GM23338 (cell line): ENCODE measurements at regions not wholly inside any gene's neighbourhood (a gene's known extent, or its start where the extent isn't known, plus 50 kb on each side); places are given as distances from the start of the nearest gene placed in this dataset.
"Not testable (repeated sequence)": the region's sequence is repeated elsewhere in the genome, so short reads cannot be mapped to it uniquely, and the experiment has no call there.

ENCODE experiments used
- ATAC-seq: fragments of 200-7000 bp; cut with Tn5 transposase; 3 replicates; pipeline ENCODE4 v1.9.1; 2020
- DNase-seq: peaks from one replicate; pipeline ENCODE4 v3.0.0-alpha.2; 2015; ENCODE audit warnings: low spot score
- H2AFZ ChIP-seq: fragments of 200-600 bp; sonication (generic); 2 replicates; pipeline ENCODE4 v1.8.0; 2016; ENCODE audit warnings: antibody characterized with exemption, mild to moderate bottlenecking, moderate library complexity
- H3F3A ChIP-seq: fragments of 200-600 bp; sonication (generic); replicated peaks from 2 replicates; pipeline ENCODE4 v1.8.0; 2017; ENCODE audit warnings: antibody characterized with exemption, mixed run types, low read depth
- H3K27ac ChIP-seq: fragments of 200-600 bp; sonication (generic); 2 replicates; pipeline ENCODE4 v1.6.1; 2016; ENCODE audit warnings: low read depth
- H3K27me3 ChIP-seq: fragments of 200-600 bp; sonication (generic); 2 replicates; pipeline ENCODE4 v1.8.0; 2016; ENCODE audit warnings: mild to moderate bottlenecking, mixed run types, moderate library complexity; ENCODE audit not compliant: insufficient read depth
- H3K36me3 ChIP-seq: fragments of 200-600 bp; sonication (generic); 2 replicates; pipeline ENCODE4 v1.8.0; 2016; ENCODE audit warnings: mild to moderate bottlenecking; ENCODE audit not compliant: insufficient read depth
- H3K4me1 ChIP-seq: fragments of 200-600 bp; sonication (generic); 2 replicates; pipeline ENCODE4 v1.8.0; 2016; ENCODE audit warnings: mild to moderate bottlenecking, moderate library complexity; ENCODE audit not compliant: insufficient read depth
- H3K4me2 ChIP-seq: fragments of 200-600 bp; sonication (generic); 2 replicates; pipeline ENCODE4 v1.7.1; 2017; ENCODE audit warnings: mixed run types
- H3K4me3 ChIP-seq: fragments of 200-600 bp; sonication (generic); 2 replicates; pipeline ENCODE4 v1.6.1; 2016; ENCODE audit warnings: mixed run types
- H3K79me2 ChIP-seq: fragments of 200-600 bp; sonication (generic); replicated peaks from 2 replicates; pipeline ENCODE4 v1.8.0; 2017; ENCODE audit warnings: mild to moderate bottlenecking; ENCODE audit not compliant: insufficient read depth
- H3K9me2 ChIP-seq: fragments of 200-600 bp; sonication (generic); 2 replicates; pipeline ENCODE4 v1.8.0; 2017; ENCODE audit not compliant: insufficient read depth
- H4K20me1 ChIP-seq: fragments of 200-600 bp; sonication (generic); replicated peaks from 2 replicates; pipeline ENCODE4 v1.8.0; 2017; ENCODE audit warnings: mild to moderate bottlenecking; ENCODE audit not compliant: insufficient read depth
- H3K27ac Mint-ChIP-seq: 2 replicates; pipeline ENCODE4 v1.8.0; 2020; ENCODE audit warnings: inconsistent platforms, mild to moderate bottlenecking, moderate library complexity, mixed read lengths
- H3K27me3 Mint-ChIP-seq: 3 replicates; pipeline ENCODE4 v1.8.0; 2022; ENCODE audit warnings: low read depth, mild to moderate bottlenecking, moderate library complexity, mixed read lengths, inconsistent platforms; ENCODE audit not compliant: insufficient read depth, poor library complexity
- H3K36me3 Mint-ChIP-seq: 3 replicates; pipeline ENCODE4 v1.8.0; 2021; ENCODE audit warnings: low read depth, mild to moderate bottlenecking, inconsistent platforms, moderate library complexity, mixed read lengths
- H3K4me1 Mint-ChIP-seq: 3 replicates; pipeline ENCODE4 v1.8.0; 2020; ENCODE audit warnings: mild to moderate bottlenecking, inconsistent platforms, mixed read lengths
- H3K4me3 Mint-ChIP-seq: 3 replicates; pipeline ENCODE4 v1.8.0; 2021; ENCODE audit warnings: moderate library complexity, mild to moderate bottlenecking, inconsistent platforms, mixed read lengths
- H3K9me3 Mint-ChIP-seq: 3 replicates; pipeline ENCODE4 v1.8.0; 2020; ENCODE audit warnings: moderate library complexity, mild to moderate bottlenecking, inconsistent platforms, mixed read lengths
- CREB1 ChIP-seq: fragments of 250-450 bp; sonication (Bioruptor Pico); IDR thresholded peaks from 2 replicates; pipeline ENCODE4 v1.5.0; 2020; ENCODE audit warnings: low read depth, mild to moderate bottlenecking, moderate library complexity
- CTCF ChIP-seq, 2 experiments: fragments of 200-600 bp in 1 of 2; sonication (generic) in 1 of 2; conservative IDR thresholded peaks; 2 replicates each; pipeline versions ENCODE4 v1.5.1 to v1.6.1; 2016 to 2017; ENCODE audit warnings: antibody characterized with exemption in 2 of 2, low read depth in 2 of 2, mild to moderate bottlenecking in 2 of 2, moderate library complexity in 1 of 2
- EZH2 ChIP-seq: fragments of 200-600 bp; sonication (generic); IDR thresholded peaks from one replicate; pipeline ENCODE4 v1.8.0; 2017; ENCODE audit warnings: antibody characterized with exemption, mild to moderate bottlenecking, low read depth; ENCODE audit not compliant: unreplicated experiment
- EZH2phosphoT487 ChIP-seq: fragments of 200-600 bp; sonication (generic); IDR thresholded peaks from one replicate; pipeline ENCODE4 v1.8.1; 2018; ENCODE audit warnings: antibody characterized with exemption; ENCODE audit not compliant: unreplicated experiment
- JUNB ChIP-seq: IDR thresholded peaks from one replicate; pipeline ENCODE4 v1.6.1; 2016; ENCODE audit warnings: antibody characterized with exemption; ENCODE audit not compliant: unreplicated experiment
- STAT1 ChIP-seq: IDR thresholded peaks from one replicate; pipeline ENCODE4 v1.6.1; 2016; ENCODE audit warnings: antibody characterized with exemption; ENCODE audit not compliant: unreplicated experiment
- ZNF114 ChIP-seq: fragments of 250-450 bp; sonication (Bioruptor Pico); IDR thresholded peaks from 2 replicates; pipeline ENCODE4 v1.5.0; 2020; ENCODE audit warnings: mild to moderate bottlenecking, moderate library complexity
- TF ChIP-seq, protein P1 (sequence below): fragments of 250-450 bp; sonication (Bioruptor Pico); IDR thresholded peaks from 2 replicates; pipeline ENCODE4 v1.5.0; 2020; ENCODE audit warnings: mild to moderate bottlenecking, moderate library complexity

- TF ChIP-seq, protein P1, sequence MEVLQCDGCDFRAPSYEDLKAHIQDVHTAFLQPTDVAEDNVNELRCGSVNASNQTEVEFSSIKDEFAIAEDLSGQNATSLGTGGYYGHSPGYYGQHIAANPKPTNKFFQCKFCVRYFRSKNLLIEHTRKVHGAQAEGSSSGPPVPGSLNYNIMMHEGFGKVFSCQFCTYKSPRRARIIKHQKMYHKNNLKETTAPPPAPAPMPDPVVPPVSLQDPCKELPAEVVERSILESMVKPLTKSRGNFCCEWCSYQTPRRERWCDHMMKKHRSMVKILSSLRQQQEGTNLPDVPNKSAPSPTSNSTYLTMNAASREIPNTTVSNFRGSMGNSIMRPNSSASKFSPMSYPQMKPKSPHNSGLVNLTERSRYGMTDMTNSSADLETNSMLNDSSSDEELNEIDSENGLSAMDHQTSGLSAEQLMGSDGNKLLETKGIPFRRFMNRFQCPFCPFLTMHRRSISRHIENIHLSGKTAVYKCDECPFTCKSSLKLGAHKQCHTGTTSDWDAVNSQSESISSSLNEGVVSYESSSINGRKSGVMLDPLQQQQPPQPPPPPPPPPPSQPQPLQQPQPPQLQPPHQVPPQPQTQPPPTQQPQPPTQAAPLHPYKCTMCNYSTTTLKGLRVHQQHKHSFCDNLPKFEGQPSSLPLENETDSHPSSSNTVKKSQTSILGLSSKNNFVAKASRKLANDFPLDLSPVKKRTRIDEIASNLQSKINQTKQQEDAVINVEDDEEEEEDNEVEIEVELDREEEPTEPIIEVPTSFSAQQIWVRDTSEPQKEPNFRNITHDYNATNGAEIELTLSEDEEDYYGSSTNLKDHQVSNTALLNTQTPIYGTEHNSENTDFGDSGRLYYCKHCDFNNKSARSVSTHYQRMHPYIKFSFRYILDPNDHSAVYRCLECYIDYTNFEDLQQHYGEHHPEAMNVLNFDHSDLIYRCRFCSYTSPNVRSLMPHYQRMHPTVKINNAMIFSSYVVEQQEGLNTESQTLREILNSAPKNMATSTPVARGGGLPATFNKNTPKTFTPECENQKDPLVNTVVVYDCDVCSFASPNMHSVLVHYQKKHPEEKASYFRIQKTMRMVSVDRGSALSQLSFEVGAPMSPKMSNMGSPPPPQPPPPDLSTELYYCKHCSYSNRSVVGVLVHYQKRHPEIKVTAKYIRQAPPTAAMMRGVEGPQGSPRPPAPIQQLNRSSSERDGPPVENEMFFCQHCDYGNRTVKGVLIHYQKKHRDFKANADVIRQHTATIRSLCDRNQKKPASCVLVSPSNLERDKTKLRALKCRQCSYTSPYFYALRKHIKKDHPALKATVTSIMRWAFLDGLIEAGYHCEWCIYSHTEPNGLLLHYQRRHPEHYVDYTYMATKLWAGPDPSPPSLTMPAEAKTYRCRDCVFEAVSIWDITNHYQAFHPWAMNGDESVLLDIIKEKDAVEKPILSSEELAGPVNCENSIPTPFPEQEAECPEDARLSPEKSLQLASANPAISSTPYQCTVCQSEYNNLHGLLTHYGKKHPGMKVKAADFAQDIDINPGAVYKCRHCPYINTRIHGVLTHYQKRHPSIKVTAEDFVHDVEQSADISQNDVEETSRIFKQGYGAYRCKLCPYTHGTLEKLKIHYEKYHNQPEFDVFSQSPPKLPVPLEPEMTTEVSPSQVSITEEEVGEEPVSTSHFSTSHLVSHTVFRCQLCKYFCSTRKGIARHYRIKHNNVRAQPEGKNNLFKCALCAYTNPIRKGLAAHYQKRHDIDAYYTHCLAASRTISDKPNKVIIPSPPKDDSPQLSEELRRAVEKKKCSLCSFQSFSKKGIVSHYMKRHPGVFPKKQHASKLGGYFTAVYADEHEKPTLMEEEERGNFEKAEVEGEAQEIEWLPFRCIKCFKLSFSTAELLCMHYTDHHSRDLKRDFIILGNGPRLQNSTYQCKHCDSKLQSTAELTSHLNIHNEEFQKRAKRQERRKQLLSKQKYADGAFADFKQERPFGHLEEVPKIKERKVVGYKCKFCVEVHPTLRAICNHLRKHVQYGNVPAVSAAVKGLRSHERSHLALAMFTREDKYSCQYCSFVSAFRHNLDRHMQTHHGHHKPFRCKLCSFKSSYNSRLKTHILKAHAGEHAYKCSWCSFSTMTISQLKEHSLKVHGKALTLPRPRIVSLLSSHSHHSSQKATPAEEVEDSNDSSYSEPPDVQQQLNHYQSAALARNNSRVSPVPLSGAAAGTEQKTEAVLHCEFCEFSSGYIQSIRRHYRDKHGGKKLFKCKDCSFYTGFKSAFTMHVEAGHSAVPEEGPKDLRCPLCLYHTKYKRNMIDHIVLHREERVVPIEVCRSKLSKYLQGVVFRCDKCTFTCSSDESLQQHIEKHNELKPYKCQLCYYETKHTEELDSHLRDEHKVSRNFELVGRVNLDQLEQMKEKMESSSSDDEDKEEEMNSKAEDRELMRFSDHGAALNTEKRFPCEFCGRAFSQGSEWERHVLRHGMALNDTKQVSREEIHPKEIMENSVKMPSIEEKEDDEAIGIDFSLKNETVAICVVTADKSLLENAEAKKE (CRISPR knock-in tag) = no peak
- no peak for TF ChIP-seq EZH2
- no peak for TF ChIP-seq STAT1
- TF ChIP-seq JUNB = no peak
- TF ChIP-seq EZH2phosphoT487 = no peak
- no peak for TF ChIP-seq CREB1 (CRISPR knock-in tag)
- no peak for TF ChIP-seq ZNF114
- TF ChIP-seq CTCF (conservative IDR thresholded peaks at IDR 0.05; ENCODE audit: low read depth in 2 of 2) = no peak
Observed at GRCh38 chr3:110506890-110507289, 564.7 kb upstream of the NECTIN3 start (continued).

GRCh38 chr3:110507570-110507969 is 564.0 kb upstream of the NECTIN3 start:
- peaks cover 14% of the 10 kb centered on the region; the same call in 1 of the 2 replicates for H3K9me2 ChIP-seq
- not testable (repeated sequence) for DNase-seq, H2AFZ ChIP-seq, H3K27ac ChIP-seq, H3K27me3 Mint-ChIP-seq, H3K4me2 ChIP-seq, H3K4me3 ChIP-seq, H3K36me3 ChIP-seq, ATAC-seq, H3F3A ChIP-seq, H3K4me1 ChIP-seq, H3K27ac Mint-ChIP-seq, H3K79me2 ChIP-seq, H4K20me1 ChIP-seq, H3K4me3 Mint-ChIP-seq, H3K27me3 ChIP-seq, H3K4me1 Mint-ChIP-seq
- Mint-ChIP-seq H3K9me3 (peaks cover 17% of the 10 kb centered on the region; the same call in 2 of the 3 replicates), H3K36me3 (peaks cover 16% of the 10 kb centered on the region; the same call in 2 of the 3 replicates)
